ENCODE measurements at regions not wholly inside any gene's neighbourhood (a gene's known extent, or its start where the extent isn't known, plus 50 kb on each side); places are given as distances from the start of the nearest gene placed in this dataset.

DNA sequence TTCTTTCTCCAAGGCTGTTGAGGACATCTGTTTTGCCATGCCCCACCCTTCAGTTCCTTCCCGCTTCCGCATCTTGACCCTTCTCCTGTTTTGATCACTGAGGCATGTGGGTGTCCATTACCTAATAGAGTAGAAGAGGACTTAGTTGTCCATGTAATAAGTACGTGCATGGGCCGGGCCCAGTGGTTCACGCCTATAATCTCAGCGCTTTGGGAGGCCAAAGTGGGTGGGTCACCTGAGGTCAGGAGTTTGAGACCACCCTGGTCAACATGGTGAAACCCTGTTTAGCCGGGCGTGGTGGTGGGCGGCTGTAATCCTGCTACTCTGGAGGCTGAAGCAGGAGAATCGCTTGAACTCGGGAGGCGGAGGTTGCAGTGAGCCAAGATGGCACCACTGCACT lies 637.8 kb upstream of the EEF2KMT start:
- no peak overlapping the region for H3K4me3 ChIP-seq
- no peak for DNase-seq (ENCODE audit: low spot score)

DNA sequence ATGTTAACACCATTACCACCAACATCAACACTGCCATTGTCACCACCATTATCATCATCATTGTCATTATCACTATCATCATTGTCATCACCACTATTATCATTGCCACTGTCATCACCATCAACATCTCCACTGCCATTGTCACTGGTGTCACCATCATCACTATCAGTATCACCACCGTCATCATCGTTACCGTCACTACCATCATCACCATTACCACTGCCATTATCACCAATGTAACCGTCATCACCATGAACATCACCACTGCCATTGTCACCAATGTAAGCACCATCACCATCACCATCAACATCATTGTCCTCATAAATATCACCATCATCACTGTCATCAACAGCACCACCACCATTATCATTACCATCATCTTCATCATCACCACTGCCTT lies 633.2 kb upstream of the EEF2KMT start:
- TF ChIP-seq CTCF (IDR thresholded peaks at IDR 0.05) = no peak
- no peak overlapping the region for H3K27ac ChIP-seq
- no peaks in the 10 kb centered on the region for H3K36me3 ChIP-seq
- no peak overlapping the region for H3K4me3 ChIP-seq
- no peak for DNase-seq (ENCODE audit: low spot score)
- no peaks in the 10 kb centered on the region for H3K27me3 ChIP-seq
- no peaks in the 10 kb centered on the region for H3K4me1 ChIP-seq
- no peaks in the 10 kb centered on the region for H3K9me3 ChIP-seq

More for the DNA sequence above, 637.8 kb upstream of the EEF2KMT start:
- no peak for TF ChIP-seq CTCF (IDR thresholded peaks at IDR 0.05)
- no peaks in the 10 kb centered on the region for H3K4me1 ChIP-seq
- no peaks in the 10 kb centered on the region for H3K27me3 ChIP-seq
- H3K27ac ChIP-seq = no peak overlapping the region
- no peaks in the 10 kb centered on the region for H3K36me3 ChIP-seq
- no peaks in the 10 kb centered on the region for H3K9me3 ChIP-seq

DNA sequence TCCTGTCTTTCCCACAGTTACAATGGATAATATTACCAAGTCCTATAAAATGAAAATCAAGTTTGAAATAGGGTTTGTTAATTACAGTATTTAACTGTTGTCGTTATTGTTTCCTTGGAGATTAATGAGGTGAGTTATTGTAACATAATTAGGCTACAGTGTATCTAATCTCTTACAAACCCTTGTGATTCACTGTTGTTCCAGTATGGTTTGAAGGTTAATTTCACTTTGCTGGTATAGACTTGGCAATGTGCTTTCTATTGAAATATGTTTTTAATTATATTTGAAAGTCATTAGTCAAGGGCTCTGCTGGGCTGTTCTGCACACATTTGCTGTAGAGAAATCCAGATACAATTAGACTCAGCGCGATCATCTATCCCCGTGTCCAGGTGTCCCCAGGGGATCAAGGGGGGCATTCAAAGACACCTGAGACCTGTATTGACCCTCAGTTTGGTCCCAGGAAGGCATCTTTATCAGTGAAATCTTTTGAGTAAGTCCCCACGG lies 624.6 kb upstream of the EEF2KMT start:
- Histone ChIP-seq H3K27ac (no peak overlapping the region), H3K4me3 (no peak overlapping the region), H3K27me3 (no peaks in the 10 kb centered on the region), H3K9me3 (no peaks in the 10 kb centered on the region), H3K36me3 (no peaks in the 10 kb centered on the region), H3K4me1 (no peaks in the 10 kb centered on the region)
- no peak for DNase-seq (ENCODE audit: low spot score)
- TF ChIP-seq CTCF (IDR thresholded peaks at IDR 0.05) = no peak

DNA sequence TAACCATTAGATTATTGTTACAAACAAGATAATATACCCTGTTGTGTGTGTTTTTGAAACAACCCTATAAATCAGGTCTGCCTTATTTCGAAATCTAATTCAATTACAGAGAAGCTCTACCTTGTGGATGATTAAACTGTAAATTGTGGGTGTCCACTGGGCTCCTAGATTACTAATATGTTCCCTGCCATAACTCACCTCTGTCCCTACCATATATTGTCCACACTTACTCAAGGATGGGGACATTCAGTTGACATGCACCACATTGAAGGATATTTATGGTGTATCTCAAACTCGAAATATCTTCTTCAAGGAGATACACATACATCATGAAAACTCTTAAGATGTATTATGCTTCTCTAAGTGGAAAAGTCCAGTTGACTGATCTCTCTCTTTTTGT lies 617.6 kb upstream of the EEF2KMT start:
- H3K36me3 ChIP-seq = no peaks in the 10 kb centered on the region
- no peak overlapping the region for H3K27ac ChIP-seq
- TF ChIP-seq CTCF (IDR thresholded peaks at IDR 0.05) = no peak
- no peaks in the 10 kb centered on the region for H3K4me1 ChIP-seq
- no peaks in the 10 kb centered on the region for H3K27me3 ChIP-seq
- no peak overlapping the region for H3K4me3 ChIP-seq
- no peak for DNase-seq (ENCODE audit: low spot score)
- H3K9me3 ChIP-seq = no peaks in the 10 kb centered on the region

DNA sequence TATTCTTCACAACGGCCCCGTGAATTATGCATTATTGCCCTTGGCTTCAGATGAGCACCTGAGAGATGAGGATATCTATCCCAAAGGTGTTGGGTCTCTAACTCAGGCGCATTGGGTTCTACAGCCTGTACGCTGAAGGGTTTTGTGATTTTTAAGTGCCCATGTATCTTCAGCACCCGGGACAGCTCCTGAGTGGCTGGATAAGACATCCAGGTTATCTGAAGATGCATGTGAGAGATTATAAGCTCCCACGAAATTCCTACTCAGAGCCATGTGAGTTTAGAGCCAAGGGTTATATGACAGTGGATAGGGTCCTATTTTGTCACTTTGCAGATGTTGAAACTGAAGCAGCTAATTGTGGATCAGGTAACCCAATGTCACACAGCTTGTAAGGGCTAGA lies 612.3 kb upstream of the EEF2KMT start:
- Histone ChIP-seq H3K9me3 (no peaks in the 10 kb centered on the region), H3K27me3 (no peaks in the 10 kb centered on the region), H3K27ac (no peak overlapping the region), H3K36me3 (no peaks in the 10 kb centered on the region), H3K4me3 (no peak overlapping the region), H3K4me1 (no peaks in the 10 kb centered on the region)
- TF ChIP-seq CTCF (IDR thresholded peaks at IDR 0.05) = no peak
- DNase-seq (ENCODE audit: low spot score) = no peak

GRCh38 chr16:5706211-5706610 lies 608.6 kb upstream of the EEF2KMT start:
- no peaks in the 10 kb centered on the region for H3K27me3 ChIP-seq
- no peak overlapping the region for H3K27ac ChIP-seq
- H3K4me1 ChIP-seq = no peaks in the 10 kb centered on the region
- H3K36me3 ChIP-seq = no peaks in the 10 kb centered on the region
- TF ChIP-seq CTCF (IDR thresholded peaks at IDR 0.05) = no peak
- no peak for DNase-seq (ENCODE audit: low spot score)
- H3K9me3 ChIP-seq = no peaks in the 10 kb centered on the region
- no peak overlapping the region for H3K4me3 ChIP-seq

All from right atrium auricular region (tissue), 2 donors.